ENCODE measurements at regions not wholly inside any gene's neighbourhood (a gene's known extent, or its start where the extent isn't known, plus 50 kb on each side); places are given as distances from the start of the nearest gene placed in this dataset.

DNA sequence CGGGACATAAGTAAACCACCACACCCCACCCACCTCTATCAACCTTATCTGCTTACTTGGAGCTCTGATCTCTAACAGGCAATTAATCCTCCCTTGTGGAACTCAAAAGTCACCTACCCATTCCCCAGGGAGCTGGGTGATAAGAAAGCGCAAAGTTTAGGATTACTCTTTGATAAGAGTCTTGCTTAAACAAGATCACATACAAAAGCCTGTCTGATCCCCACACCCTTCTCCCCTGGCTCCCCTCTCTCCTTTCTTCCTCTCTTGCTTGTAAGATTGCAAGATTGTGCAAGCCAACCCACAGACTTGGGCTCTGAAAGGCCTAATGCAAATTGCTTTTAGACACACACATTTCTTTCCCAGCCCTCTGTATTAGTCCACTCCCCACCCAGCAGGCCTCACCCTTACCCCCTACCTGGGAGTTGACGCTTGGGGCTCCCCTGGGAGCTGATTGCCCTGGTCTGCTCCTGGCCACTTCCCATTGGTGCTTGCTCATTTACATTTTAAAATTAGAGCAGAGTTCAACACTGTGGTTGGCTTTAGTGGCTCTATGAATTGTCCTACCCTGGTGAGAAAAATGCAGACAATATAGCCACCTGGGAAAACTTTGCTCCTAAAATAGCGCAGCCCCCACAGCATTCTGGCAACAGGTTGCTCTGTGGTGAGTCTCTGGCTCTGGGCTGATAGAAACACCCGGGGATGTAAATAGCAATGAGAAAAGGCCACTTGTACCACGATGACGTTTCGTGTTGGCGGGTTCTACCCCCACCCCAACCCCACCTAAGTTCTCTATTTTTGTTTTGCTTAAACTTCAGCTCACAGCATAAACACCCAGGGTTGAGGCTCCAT lies 58.9 kb upstream of the EPCAM start:
- TF ChIP-seq, protein P1, sequence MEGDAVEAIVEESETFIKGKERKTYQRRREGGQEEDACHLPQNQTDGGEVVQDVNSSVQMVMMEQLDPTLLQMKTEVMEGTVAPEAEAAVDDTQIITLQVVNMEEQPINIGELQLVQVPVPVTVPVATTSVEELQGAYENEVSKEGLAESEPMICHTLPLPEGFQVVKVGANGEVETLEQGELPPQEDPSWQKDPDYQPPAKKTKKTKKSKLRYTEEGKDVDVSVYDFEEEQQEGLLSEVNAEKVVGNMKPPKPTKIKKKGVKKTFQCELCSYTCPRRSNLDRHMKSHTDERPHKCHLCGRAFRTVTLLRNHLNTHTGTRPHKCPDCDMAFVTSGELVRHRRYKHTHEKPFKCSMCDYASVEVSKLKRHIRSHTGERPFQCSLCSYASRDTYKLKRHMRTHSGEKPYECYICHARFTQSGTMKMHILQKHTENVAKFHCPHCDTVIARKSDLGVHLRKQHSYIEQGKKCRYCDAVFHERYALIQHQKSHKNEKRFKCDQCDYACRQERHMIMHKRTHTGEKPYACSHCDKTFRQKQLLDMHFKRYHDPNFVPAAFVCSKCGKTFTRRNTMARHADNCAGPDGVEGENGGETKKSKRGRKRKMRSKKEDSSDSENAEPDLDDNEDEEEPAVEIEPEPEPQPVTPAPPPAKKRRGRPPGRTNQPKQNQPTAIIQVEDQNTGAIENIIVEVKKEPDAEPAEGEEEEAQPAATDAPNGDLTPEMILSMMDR (IDR thresholded peaks at IDR 0.05; ENCODE audit: borderline replicate concordance, control extremely low read depth, extremely low read depth, insufficient read depth, missing control alignments), result no peak
- in situ Hi-C loops (cut with MboI; ENCODE audit: low sequenced_read_pairs, unreplicated experiment), result loop anchor here (25.0 kb wide), 1 partner anchor 673 kb away; no protein-coding TSS in a partner anchor
- DNase-seq (ENCODE audit: low spot score), result peak; percentile 84

DNA sequence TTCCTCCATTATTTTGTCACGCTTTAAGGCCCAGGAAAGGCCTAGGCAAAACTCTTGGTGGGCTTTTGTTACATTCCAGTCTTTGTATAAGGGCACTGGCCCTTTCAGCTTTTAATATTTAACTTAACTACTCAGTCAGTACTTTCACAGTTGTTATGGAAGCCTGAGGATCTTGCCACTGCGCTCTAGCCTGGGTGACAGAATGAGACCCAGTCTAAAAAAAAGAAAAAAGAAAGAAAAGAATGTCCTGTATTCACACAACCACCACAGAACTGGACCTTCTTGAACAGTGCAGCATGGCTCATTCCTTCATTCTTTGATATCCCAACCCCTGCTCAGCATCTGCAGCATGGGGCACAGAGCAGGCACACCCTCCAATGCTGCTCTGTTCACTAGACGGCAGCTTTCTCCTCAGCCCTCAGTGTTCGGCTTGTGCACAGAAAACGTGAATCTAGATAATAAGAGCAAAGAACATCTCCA lies 59.6 kb upstream of the EPCAM start:
- TF ChIP-seq, protein P1 (IDR thresholded peaks at IDR 0.05; ENCODE audit: borderline replicate concordance, control extremely low read depth, extremely low read depth, insufficient read depth, missing control alignments), result no peak
- DNase-seq (ENCODE audit: low spot score), result no peak
- in situ Hi-C loops (cut with MboI; ENCODE audit: low sequenced_read_pairs, unreplicated experiment), result loop anchor here (25.0 kb wide), 1 partner anchor 672 kb away; no protein-coding TSS in a partner anchor

DNA sequence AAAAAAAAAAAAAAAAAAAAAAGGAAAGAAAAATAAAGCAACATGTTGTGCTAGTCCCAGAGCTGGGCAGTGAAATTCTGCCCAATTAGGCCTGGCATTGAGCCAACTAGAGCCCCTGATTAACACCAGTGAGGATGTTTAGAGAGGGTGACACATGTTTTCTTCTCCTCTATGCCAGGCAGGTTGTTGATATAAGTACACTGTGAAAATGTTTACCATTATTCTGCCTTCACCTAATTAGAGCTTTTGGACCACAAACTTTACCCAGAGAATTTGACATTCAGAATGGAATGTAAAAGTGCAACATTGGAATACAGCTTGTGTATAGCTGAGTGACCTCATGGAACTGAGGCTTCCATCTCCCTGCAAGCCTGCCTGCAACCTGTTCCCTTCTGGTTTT lies 62.0 kb upstream of the EPCAM start:
- TF ChIP-seq, protein P1 (IDR thresholded peaks at IDR 0.05; ENCODE audit: borderline replicate concordance, control extremely low read depth, extremely low read depth, insufficient read depth, missing control alignments), result no peak
- no peak for DNase-seq (ENCODE audit: low spot score)
- in situ Hi-C loops (cut with MboI; ENCODE audit: low sequenced_read_pairs, unreplicated experiment), result loop anchor here (25.0 kb wide), 1 partner anchor 670 kb away; no protein-coding TSS in a partner anchor

DNA sequence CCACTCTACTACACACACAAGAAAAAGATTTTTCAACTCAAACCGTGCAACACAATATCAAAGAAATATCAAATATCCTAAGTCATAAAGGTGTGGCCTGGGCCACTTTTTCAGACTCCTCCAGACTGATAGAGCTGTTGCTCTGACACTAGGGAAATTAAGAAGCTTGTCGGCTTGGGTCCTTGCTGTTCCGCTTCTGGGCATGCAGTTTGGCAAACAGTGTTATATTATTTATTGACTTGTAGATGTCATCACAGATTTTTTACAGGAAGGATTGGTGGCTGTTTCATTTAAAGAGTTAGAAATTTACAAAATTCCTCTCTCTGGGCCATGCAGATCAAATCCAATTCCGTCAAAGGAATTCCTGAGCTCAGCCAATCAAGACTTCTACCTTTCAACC lies 64.5 kb upstream of the EPCAM start:
- no peak for DNase-seq (ENCODE audit: low spot score)
- TF ChIP-seq, protein P1 (IDR thresholded peaks at IDR 0.05; ENCODE audit: borderline replicate concordance, control extremely low read depth, extremely low read depth, insufficient read depth, missing control alignments), result no peak
- in situ Hi-C loops (cut with MboI; ENCODE audit: low sequenced_read_pairs, unreplicated experiment), result loop anchor here (25.0 kb wide), 1 partner anchor 667 kb away; no protein-coding TSS in a partner anchor

DNA sequence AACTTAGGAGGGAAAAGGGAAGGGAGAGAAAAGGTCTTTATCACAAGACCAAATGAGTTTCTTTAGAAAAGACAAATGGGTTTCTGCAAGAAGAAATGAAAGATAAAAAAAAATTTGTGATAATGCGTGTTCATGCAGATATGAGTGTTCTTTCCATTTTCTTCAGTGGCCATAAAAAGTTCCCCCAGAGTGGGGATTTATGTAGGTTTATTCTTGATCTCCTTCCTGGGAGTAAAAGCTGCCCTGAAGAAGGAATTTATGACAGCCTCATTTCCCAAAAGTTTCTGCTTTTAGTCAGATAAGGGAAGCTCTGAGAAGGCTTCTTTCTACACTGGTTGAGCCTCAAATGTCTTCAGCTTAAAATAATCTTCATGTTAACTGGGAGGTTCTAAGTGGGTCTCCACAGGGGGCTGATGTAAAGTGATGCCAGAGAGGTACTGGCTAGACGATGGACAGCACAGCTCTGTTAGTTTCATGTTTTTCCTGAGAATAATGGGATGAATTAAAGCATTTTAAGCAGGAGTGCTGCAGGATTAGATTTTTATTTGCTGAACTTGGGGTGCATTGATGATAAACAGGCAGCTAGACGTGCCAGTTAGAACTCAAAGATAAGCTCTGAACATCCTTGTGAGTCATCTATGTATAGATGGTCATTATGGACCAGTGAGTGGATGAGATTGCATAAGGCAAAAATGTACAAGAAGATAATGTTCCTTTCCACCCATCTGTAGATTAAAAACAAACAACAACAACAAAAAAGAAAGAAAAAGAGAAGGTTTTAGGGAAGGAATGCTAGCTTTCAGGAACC lies 65.6 kb upstream of the EPCAM start:
- DNase-seq (ENCODE audit: low spot score), result no peak
- in situ Hi-C loops (cut with MboI; ENCODE audit: low sequenced_read_pairs, unreplicated experiment), result loop anchor here (25.0 kb wide), 1 partner anchor 666 kb away; no protein-coding TSS in a partner anchor
- TF ChIP-seq, protein P1 (IDR thresholded peaks at IDR 0.05; ENCODE audit: borderline replicate concordance, control extremely low read depth, extremely low read depth, insufficient read depth, missing control alignments), result no peak

DNA sequence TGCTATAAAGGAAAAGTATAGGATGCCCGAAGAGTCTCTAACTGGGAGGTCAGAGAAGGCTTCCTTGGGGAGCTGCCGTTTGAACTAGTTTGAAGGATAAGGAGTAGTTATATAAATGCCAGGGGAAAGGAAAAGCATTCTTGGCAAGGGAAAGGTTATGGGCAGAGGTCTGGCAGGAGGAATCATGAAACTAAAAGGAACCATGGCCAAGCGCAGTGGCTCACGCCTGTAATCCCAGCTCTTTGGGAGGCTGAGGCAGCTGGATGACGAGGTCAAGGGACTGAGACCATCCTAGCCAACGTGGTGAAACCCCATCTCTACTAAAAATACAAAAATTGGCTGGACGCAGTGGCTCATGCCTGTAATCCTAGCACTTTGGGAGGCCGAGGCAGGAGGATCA lies 66.8 kb upstream of the EPCAM start:
- in situ Hi-C loops (cut with MboI; ENCODE audit: low sequenced_read_pairs, unreplicated experiment), result loop anchor here (25.0 kb wide), 1 partner anchor 665 kb away; no protein-coding TSS in a partner anchor
- DNase-seq (ENCODE audit: low spot score), result no peak
- TF ChIP-seq, protein P1 (IDR thresholded peaks at IDR 0.05; ENCODE audit: borderline replicate concordance, control extremely low read depth, extremely low read depth, insufficient read depth, missing control alignments), result no peak
